ENCODE measurements at regions not wholly inside any gene's neighbourhood (a gene's known extent, or its start where the extent isn't known, plus 50 kb on each side); places are given as distances from the start of the nearest gene placed in this dataset.

DNA sequence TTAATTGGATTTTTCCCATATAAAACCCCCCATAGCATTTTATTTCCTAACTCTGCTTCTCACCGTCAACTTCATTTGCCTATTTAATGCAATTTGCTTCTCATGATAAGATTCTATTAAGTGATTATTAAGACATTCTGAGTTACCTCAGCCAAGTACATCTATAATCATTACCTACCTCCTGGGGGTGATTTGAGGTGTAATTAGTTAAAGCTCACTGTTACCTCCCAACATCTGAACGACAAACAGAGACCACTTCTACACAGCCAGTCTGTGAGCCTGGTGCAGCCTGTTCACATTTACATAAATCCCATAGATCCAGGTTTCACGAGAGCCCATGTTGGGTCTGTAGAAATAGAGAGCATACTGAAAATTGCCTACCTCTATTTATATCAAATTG is 65.7 kb upstream of the SSX2IP start:
- no peak overlapping the region for H3K27ac Mint-ChIP-seq
- peaks cover 8% of the 10 kb centered on the region for H3K4me1 Mint-ChIP-seq (ENCODE audit: low read depth)
- H3K27me3 Mint-ChIP-seq: peaks cover 18% of the 10 kb centered on the region

GRCh38 chr1:84755216-84755615 is 65.0 kb upstream of the SSX2IP start:
- Mint-ChIP-seq H3K4me3 (ENCODE audit: low read depth) (no peak overlapping the region), H3K27ac (no peak overlapping the region), H3K27me3 (peaks cover 18% of the 10 kb centered on the region), H3K9me3 (ENCODE audit: low read depth) (no peaks in the 10 kb centered on the region), H3K36me3 (ENCODE audit: insufficient read depth) (no peaks in the 10 kb centered on the region), H3K4me1 (ENCODE audit: low read depth) (peaks cover 9% of the 10 kb centered on the region)
- DNase-seq (ENCODE audit: low spot score, unreplicated experiment): no peak
- TF ChIP-seq, protein P1, sequence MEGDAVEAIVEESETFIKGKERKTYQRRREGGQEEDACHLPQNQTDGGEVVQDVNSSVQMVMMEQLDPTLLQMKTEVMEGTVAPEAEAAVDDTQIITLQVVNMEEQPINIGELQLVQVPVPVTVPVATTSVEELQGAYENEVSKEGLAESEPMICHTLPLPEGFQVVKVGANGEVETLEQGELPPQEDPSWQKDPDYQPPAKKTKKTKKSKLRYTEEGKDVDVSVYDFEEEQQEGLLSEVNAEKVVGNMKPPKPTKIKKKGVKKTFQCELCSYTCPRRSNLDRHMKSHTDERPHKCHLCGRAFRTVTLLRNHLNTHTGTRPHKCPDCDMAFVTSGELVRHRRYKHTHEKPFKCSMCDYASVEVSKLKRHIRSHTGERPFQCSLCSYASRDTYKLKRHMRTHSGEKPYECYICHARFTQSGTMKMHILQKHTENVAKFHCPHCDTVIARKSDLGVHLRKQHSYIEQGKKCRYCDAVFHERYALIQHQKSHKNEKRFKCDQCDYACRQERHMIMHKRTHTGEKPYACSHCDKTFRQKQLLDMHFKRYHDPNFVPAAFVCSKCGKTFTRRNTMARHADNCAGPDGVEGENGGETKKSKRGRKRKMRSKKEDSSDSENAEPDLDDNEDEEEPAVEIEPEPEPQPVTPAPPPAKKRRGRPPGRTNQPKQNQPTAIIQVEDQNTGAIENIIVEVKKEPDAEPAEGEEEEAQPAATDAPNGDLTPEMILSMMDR (IDR thresholded peaks at IDR 0.05; ENCODE audit: unreplicated experiment): no peak

More for the DNA sequence above, 65.7 kb upstream of the SSX2IP start:
- TF ChIP-seq, protein P1 (IDR thresholded peaks at IDR 0.05; ENCODE audit: unreplicated experiment): no peak
- DNase-seq (ENCODE audit: low spot score, unreplicated experiment): no peak
- Mint-ChIP-seq H3K4me3 (ENCODE audit: low read depth) (no peak overlapping the region), H3K9me3 (ENCODE audit: low read depth) (no peaks in the 10 kb centered on the region), H3K36me3 (ENCODE audit: insufficient read depth) (no peaks in the 10 kb centered on the region)

GRCh38 chr1:84754386-84754703 is 64.1 kb upstream of the SSX2IP start:
- TF ChIP-seq, protein P1 (IDR thresholded peaks at IDR 0.05; ENCODE audit: unreplicated experiment): no peak
- Mint-ChIP-seq H3K4me1 (ENCODE audit: low read depth) (peaks cover 13% of the 10 kb centered on the region), H3K4me3 (ENCODE audit: low read depth) (no peak overlapping the region), H3K27ac (no peak overlapping the region), H3K36me3 (ENCODE audit: insufficient read depth) (no peaks in the 10 kb centered on the region), H3K9me3 (ENCODE audit: low read depth) (no peaks in the 10 kb centered on the region), H3K27me3 (peaks cover 13% of the 10 kb centered on the region)
- no peak for DNase-seq (ENCODE audit: low spot score, unreplicated experiment)

- no peaks in the 10 kb centered on the region for H3K9me3 Mint-ChIP-seq (ENCODE audit: low read depth)
- peaks cover 16% of the 10 kb centered on the region for H3K4me1 Mint-ChIP-seq (ENCODE audit: low read depth)
- H3K27ac Mint-ChIP-seq: no peak overlapping the region
These were observed 63.5 kb upstream of the SSX2IP start for GRCh38 chr1:84753516-84754385.

DNA sequence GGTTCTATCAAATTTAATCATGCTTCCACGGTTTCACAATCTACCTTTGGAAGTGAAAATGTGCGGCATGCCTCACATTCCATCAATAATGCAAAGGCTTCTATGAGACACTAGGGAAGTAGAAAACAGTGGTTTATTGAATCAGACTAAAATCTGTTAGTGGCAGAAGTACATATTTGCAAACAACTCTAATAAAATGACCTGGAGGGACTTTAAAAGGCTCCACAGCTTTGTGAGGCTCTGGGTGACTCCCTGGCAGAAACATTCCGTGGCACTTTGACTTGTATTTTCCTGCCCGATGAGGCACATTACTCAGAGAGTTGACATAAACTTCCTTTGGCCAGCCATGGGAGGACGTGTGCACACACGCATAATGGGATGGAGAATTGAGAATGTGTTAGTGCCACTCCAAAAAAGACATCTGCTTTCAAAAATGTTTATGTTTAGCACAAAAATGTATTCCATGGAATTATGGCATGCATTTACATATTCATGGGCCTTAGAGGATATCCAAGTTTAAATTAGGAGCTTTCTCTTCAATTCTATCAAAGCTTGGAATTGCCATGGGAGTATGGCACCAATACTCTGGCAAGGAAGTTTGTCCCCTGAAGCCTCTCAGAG is 60.0 kb upstream of the SSX2IP start:
- peaks cover 4% of the 10 kb centered on the region for H3K27me3 Mint-ChIP-seq
- TF ChIP-seq, protein P1 (IDR thresholded peaks at IDR 0.05; ENCODE audit: unreplicated experiment): no peak
- H3K27ac Mint-ChIP-seq: no peak overlapping the region
- no peaks in the 10 kb centered on the region for H3K36me3 Mint-ChIP-seq (ENCODE audit: insufficient read depth)
- no peak for DNase-seq (ENCODE audit: low spot score, unreplicated experiment)
- H3K4me3 Mint-ChIP-seq (ENCODE audit: low read depth): no peak overlapping the region
- H3K4me1 Mint-ChIP-seq (ENCODE audit: low read depth): peaks cover 17% of the 10 kb centered on the region
- H3K9me3 Mint-ChIP-seq (ENCODE audit: low read depth): no peaks in the 10 kb centered on the region

More at GRCh38 chr1:84753516-84754385, 63.5 kb upstream of the SSX2IP start:
- H3K36me3 Mint-ChIP-seq (ENCODE audit: insufficient read depth): no peaks in the 10 kb centered on the region
- H3K27me3 Mint-ChIP-seq: peaks cover 11% of the 10 kb centered on the region
- TF ChIP-seq, protein P1 (IDR thresholded peaks at IDR 0.05; ENCODE audit: unreplicated experiment): peak; percentile 99
- DNase-seq (ENCODE audit: low spot score, unreplicated experiment): peak; percentile 70
- no peak overlapping the region for H3K4me3 Mint-ChIP-seq (ENCODE audit: low read depth)

All from progenitor cell of endocrine pancreas (in vitro differentiated cells).